Hematopoietic multipotent progenitor cell treated with erythropoietin and hydrocortisone succinate and interleukin-3 and kit ligand, for 6 days (in vitro differentiated cells): ENCODE measurements at regions not wholly inside any gene's neighbourhood (a gene's known extent, or its start where the extent isn't known, plus 50 kb on each side); places are given as distances from the start of the nearest gene placed in this dataset.

Experiments used
- DNase-seq: peaks from one replicate; pipeline ENCODE4 v3.0.0-alpha.2; 2015

DNA sequence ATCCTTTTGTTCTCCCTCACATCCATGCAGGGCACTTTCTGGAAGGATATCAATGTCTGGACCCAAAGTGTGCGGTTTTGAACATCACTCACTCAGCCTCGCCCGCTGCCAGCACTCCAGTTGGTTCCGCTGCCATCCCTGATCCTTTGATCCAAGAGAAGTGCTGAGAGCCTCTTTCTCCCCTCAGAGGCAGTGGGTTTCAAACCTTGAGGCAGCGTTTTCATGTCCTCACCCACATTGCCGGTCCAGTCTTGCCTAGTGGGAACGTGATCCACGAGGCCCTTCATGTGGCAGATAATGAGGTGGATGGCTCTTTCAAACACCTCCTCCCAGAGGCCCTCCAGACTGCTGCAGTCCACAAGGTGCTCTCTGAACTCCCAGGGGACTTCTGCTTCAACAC is 122.2 kb downstream of the ACTL8 start:
- no peak for DNase-seq

- no peak for DNase-seq
Measured at GRCh38 chr1:17877896-17878295, 122.8 kb downstream of the ACTL8 start.

- no peak for DNase-seq
Measured at GRCh38 chr1:17878837-17879236, 123.7 kb downstream of the ACTL8 start.

GRCh38 chr1:17880449-17880848 is 125.3 kb downstream of the ACTL8 start:
- no peak for DNase-seq

- DNase-seq: peak; percentile 1
Measured at GRCh38 chr1:17881761-17882160, 126.6 kb downstream of the ACTL8 start.

DNA sequence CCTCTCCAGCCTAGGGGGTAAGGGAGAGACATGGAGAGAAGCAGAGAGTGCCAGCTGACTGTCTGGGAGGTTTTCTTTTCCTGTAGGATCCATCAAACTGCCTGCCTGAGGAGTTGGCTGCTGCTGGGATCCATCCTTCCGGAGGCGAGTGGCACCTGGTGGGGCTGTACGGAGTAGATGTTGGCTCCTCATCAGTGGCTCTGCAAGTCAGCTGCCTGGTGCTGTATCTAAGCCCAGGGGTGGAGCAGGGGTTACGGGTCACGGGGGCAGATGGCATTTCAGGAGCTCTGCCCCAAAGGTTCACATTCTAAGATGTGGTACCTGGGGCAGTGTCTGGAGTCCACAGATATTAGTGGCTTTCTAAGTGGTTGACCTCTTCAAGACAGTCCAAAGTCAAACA is 128.0 kb downstream of the ACTL8 start:
- DNase-seq: no peak

DNA sequence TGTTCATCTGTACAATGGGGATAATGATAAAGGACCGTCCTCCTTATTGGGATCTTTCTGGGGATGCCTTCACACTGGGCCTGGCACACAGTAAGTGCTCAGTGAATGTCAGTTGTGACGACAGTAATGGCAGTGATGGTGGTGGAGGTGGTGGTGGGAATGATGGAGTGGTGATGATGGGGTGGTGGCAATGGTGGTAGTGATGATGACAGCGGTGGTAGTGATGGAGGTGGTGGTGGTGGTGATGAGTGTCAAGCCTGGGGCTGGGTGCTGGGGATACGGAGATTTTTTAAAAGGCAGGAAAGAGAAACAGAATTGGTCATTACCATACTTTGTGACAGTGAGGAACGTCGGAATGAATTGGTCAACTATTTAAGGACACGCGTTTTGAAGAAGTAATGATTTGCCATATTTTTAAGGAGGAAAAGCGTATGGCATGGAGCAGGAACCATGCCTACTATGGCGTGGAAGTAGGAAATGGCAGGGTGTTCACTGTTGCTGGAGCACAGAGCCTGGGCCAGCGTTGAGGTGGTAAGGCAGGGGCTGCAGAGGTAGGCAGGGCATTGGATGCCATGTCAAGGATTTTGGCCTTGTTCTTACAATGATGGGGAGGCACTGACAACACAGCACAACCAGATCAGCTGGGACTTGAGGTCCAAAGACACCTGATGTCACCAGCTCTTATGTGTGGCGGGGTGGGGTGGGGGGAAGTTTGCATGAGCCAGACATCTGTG is 128.7 kb downstream of the ACTL8 start:
- DNase-seq: no peak

DNA sequence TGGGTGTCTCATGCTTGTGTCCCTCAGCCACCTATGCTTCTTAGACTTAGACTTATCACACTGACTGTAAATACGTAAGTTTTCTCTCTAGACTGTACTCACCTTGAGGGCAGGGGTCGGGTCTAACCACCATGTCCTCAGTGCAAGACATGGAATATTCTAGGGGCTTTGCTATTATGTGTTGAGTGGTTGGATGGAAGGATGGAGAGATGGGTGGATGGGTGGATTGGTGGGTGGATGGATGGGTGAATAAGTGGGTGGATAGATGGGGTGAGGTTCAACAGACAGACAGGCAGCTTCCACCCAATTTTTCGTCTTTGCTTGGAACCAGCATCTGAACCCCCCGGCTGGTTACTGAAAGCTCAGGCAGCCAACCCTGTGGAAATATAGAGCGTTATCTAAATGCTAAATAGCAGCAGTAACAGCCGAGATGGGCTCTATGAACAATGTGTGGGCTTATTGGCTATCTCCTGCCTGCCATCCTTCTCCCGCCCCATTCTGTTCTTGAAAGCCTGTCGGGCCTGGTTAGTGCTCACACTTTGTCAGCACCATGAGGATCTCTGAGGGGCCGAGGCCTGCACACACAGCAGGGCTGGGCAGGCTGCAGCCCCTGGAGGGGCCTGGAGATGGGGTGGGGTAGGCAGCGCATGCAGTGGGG is 130.7 kb downstream of the ACTL8 start:
- DNase-seq: no peak

GRCh38 chr1:17886386-17886785 is 131.3 kb downstream of the ACTL8 start:
- DNase-seq: no peak

DNA sequence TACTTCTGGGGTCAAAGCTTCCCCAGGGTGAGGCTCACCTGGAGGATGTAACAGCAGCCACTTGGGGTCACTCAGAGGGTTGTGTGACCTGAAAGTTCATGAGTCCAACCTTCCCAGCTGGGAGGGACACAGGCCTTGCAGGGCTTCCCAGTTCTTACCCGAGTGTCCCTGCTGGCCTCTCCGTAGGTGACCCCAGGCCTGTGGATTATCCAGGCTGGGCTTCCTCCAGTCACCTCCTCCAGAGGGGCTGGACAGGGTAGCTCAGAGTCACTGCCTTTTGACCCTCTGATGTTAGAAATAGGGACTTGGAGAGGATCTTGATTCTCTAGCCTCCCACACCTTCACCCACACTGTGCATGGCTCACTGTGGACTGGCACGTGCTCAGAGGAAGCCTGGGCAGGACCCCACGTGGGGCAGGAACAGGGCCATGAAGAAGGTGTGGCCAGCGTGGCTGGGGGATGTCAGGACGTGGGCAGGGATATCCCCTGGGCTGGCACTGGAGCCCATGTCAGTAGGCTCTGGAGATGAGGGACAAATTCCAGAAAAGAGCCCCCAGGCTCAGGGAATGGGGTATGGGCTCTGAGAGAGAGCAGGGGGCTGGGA is 131.8 kb downstream of the ACTL8 start:
- no peak for DNase-seq

GRCh38 chr1:17887661-17888371 is 132.7 kb downstream of the ACTL8 start:
- DNase-seq: no peak

DNA sequence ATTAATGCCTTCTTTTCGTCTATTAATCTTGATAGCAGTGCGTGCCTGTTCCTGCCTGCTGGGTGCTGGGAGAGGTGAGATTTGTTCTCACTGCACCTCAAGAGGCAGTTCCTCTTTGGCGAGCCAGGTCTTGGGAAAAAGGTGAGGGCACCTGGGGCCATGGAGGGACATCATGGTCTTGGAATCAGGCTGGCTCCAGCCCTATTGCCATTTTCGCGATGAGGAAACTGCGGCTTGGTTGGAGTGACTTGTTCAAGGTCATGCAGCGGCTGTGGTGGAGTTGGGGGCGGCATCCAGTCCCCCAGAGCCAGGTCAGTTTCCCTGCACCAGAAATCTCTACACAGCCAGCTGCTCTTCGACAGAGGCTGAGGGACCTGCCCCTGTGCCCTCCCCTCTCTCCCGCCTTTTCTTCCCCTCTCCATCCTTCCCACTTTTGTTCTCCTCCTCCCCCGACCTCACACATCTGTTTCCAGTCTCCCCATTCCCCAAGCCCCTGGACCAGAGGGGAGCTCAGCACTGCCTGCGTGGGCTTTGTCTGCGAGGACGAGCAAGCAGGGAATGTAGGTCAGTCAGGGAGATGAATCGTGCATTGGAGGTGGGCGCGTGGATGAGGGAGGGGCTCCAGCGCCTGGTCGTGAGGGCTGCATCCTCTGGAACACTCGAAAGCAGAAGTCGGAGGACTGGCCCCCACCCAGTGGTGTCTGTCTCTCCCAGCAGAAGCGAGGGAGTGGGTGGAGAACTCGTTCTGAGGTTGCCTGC is 135.1 kb downstream of the ACTL8 start:
- DNase-seq: no peak

GRCh38 chr1:17890815-17891191 is 135.7 kb downstream of the ACTL8 start:
- no peak for DNase-seq

GRCh38 chr1:17891205-17892110 is 136.3 kb downstream of the ACTL8 start:
- no peak for DNase-seq

DNA sequence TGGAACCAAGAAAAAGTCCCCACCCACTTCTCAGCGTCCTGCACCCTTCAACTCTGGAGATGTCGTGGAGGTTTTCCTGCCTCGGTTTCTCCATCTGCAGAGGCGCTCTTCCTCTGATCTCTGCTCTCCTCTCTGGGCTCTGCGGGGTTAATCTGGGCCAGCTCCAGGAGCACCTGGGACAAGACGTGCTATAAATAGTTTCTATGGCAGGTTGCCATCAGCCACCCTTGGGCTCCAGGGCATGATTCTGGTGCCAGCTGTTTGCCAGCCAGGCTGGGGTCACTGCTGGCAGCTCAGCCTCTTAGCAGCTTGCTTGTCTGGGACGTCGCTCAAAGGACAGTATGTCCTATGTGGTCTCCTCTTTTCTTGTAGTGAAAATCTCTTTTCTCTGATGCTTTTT is 137.1 kb downstream of the ACTL8 start:
- no peak for DNase-seq

- DNase-seq: no peak
Measured at GRCh38 chr1:17892851-17893250, 137.7 kb downstream of the ACTL8 start.

GRCh38 chr1:17893891-17894631 is 138.9 kb downstream of the ACTL8 start:
- no peak for DNase-seq

DNA sequence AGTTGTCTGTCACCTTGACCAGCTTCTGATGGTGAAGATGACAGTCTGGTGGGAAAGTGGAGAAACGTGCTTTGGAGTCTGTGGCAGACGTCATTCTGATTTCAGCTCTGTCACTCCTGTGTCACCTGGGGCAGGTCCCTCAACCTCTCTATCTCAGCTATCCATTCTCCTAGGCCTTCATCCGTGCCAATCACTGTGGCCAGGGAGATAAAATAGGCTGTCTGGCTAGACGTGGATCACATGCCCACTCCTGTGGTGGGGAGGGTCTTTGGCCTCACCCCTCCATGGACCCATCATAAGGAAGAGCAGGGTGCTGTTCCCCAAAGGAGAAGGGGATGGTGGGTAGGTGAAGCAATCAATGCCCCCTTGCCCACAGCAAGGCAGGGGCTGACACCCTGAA is 140.3 kb downstream of the ACTL8 start:
- no peak for DNase-seq

- no peak for DNase-seq
Measured at GRCh38 chr1:17895986-17896385, 140.9 kb downstream of the ACTL8 start.

- DNase-seq: no peak
Measured at GRCh38 chr1:17903386-17903785, 148.3 kb downstream of the ACTL8 start.

- DNase-seq: no peak
Measured at GRCh38 chr1:17904290-17904689, 149.2 kb downstream of the ACTL8 start.
